ENCODE measurements at regions not wholly inside any gene's neighbourhood (a gene's known extent, or its start where the extent isn't known, plus 50 kb on each side); places are given as distances from the start of the nearest gene placed in this dataset.
A peak's percentile ranks its signal among the peaks of the same experiment; 100 is the strongest.
"Not testable (repeated sequence)": the region's sequence is repeated elsewhere in the genome, so short reads cannot be mapped to it uniquely, and the experiment has no call there.

GRCh38 chr13:95391785-95392184, 90.5 kb upstream of the ABCC4 start:
- no peak for DNase-seq

- no peak for DNase-seq
These were observed 91.3 kb upstream of the ABCC4 start for GRCh38 chr13:95392597-95392996.

GRCh38 chr13:95403349-95404140, 102.3 kb upstream of the ABCC4 start:
- no peak for DNase-seq

GRCh38 chr13:95404141-95404882, 103.1 kb upstream of the ABCC4 start:
- DNase-seq = peak; percentile 54 to 71

- DNase-seq = no peak
These were observed 104.9 kb upstream of the ABCC4 start for GRCh38 chr13:95406176-95406575.

- no peak for DNase-seq
These were observed 110.3 kb upstream of the ABCC4 start for GRCh38 chr13:95411428-95412040.

- no peak for DNase-seq
These were observed 117.7 kb upstream of the ABCC4 start for GRCh38 chr13:95418946-95419345.

- DNase-seq = no peak
These were observed 119.2 kb upstream of the ABCC4 start for GRCh38 chr13:95420501-95420900.

- DNase-seq = no peak
These were observed 125.4 kb upstream of the ABCC4 start for GRCh38 chr13:95426631-95427030.

- not testable (repeated sequence) for DNase-seq
These were observed 122.0 kb upstream of the CLDN10 start for GRCh38 chr13:95430525-95430924.

- no peak for DNase-seq
These were observed 120.4 kb upstream of the CLDN10 start for GRCh38 chr13:95432141-95432540.

GRCh38 chr13:95433537-95433936, 119.0 kb upstream of the CLDN10 start:
- no peak for DNase-seq

- DNase-seq = no peak
These were observed 118.4 kb upstream of the CLDN10 start for GRCh38 chr13:95434111-95434510.

GRCh38 chr13:95437561-95437960, 115.0 kb upstream of the CLDN10 start:
- DNase-seq = no peak

GRCh38 chr13:95438297-95438696, 114.2 kb upstream of the CLDN10 start:
- no peak for DNase-seq

- DNase-seq = no peak
These were observed 112.0 kb upstream of the CLDN10 start for GRCh38 chr13:95440441-95441088.

GRCh38 chr13:95441326-95441725, 111.2 kb upstream of the CLDN10 start:
- no peak for DNase-seq

- DNase-seq = no peak
These were observed 108.4 kb upstream of the CLDN10 start for GRCh38 chr13:95444006-95444730.

- no peak for DNase-seq
These were observed 107.4 kb upstream of the CLDN10 start for GRCh38 chr13:95445131-95445530.

GRCh38 chr13:95447814-95448213, 104.7 kb upstream of the CLDN10 start:
- no peak for DNase-seq

- no peak for DNase-seq
These were observed 100.9 kb upstream of the CLDN10 start for GRCh38 chr13:95451656-95452055.

GRCh38 chr13:95452375-95452774, 100.1 kb upstream of the CLDN10 start:
- no peak for DNase-seq

- no peak for DNase-seq
These were observed 96.7 kb upstream of the CLDN10 start for GRCh38 chr13:95455782-95456181.

All from NCI-H1930 (cell line).